ENCODE measurements at regions not wholly inside any gene's neighbourhood (a gene's known extent, or its start where the extent isn't known, plus 50 kb on each side); places are given as distances from the start of the nearest gene placed in this dataset.

DNA sequence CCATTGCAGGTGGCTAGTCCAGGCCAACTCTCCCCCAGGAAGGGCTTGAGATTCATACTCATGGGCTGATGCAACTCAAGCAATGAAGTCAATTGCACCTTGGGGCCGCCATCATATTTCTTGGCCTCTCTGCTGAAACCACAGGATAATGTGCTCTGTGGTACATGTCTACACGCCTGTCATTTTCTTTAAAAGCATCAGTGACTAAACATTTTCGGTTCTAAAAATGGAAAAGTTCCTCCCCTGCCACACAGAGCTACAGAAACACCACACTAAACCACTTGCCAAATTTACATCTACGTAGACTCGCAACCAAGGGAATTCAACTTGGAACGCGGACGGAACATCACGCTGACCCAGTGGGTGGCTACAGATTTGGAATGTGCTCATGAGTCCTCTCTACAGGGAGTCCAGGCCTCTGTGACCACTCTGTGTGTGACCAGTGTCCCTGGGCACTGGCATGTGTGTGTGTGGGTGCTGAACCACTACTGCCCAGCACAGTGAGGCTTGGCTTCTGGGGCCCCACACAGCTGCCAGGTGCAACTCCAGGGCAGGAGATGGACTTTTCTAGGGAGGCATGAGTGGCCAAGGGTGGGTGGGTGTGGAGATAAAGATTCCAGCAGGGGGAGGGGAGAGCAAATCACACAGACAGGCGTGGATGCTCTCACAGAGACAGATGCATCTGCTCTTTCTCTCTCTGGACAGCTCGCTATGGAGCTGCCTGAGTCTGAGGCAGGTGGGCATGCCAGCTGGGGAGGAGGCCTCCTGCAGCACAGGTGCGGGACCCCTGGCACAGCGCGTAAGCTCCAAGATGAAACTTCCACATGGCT lies 261.9 kb downstream of the CTTN start:
- no peak for DNase-seq
- H3K4me3 ChIP-seq (replicated peaks in 1 of 3) = no peak overlapping the region
- H3K4me1 ChIP-seq = no peaks in the 10 kb centered on the region
- H3K27me3 ChIP-seq = no peaks in the 10 kb centered on the region
- intact Hi-C loops (cut with DNase I) = no loop called here
- TF ChIP-seq, protein P1, sequence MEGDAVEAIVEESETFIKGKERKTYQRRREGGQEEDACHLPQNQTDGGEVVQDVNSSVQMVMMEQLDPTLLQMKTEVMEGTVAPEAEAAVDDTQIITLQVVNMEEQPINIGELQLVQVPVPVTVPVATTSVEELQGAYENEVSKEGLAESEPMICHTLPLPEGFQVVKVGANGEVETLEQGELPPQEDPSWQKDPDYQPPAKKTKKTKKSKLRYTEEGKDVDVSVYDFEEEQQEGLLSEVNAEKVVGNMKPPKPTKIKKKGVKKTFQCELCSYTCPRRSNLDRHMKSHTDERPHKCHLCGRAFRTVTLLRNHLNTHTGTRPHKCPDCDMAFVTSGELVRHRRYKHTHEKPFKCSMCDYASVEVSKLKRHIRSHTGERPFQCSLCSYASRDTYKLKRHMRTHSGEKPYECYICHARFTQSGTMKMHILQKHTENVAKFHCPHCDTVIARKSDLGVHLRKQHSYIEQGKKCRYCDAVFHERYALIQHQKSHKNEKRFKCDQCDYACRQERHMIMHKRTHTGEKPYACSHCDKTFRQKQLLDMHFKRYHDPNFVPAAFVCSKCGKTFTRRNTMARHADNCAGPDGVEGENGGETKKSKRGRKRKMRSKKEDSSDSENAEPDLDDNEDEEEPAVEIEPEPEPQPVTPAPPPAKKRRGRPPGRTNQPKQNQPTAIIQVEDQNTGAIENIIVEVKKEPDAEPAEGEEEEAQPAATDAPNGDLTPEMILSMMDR (IDR thresholded peaks at IDR 0.05) = no peak
- no peak for TF ChIP-seq POLR2A (IDR thresholded peaks at IDR 0.05)
- no peaks in the 10 kb centered on the region for H3K9me3 ChIP-seq
- WGBS, 2 donors = 94 to 96% methylated on average over 11 to 14 of the region's 14 CpGs
- no peak overlapping the region for H3K27ac ChIP-seq
- H3K36me3 ChIP-seq = no peaks in the 10 kb centered on the region

DNA sequence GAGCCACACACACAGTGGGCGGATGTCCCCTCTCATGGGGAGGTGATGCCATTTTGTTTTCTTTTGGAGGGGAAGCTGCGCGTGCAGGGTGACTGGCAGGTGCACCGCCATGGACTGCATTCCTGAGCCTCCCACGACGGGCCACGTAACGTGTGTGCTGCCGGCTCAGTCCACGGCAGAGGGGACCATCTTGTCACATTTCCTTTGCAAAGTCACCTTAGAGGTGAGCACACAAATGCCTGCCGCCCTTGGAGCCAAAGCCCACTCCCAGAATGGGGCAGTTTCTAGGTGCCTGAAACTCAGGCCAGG lies 262.5 kb downstream of the CTTN start:
- intact Hi-C loops (cut with DNase I) = no loop called here
- H3K27me3 ChIP-seq = no peaks in the 10 kb centered on the region
- H3K4me1 ChIP-seq = no peaks in the 10 kb centered on the region
- WGBS, 2 donors = 92 to 94% methylated on average over 11 of the region's 11 CpGs
- DNase-seq = no peak
- H3K4me3 ChIP-seq (replicated peaks in 1 of 3) = no peak overlapping the region
- no peaks in the 10 kb centered on the region for H3K9me3 ChIP-seq
- H3K27ac ChIP-seq = no peak overlapping the region
- no peaks in the 10 kb centered on the region for H3K36me3 ChIP-seq
- no peak for TF ChIP-seq POLR2A (IDR thresholded peaks at IDR 0.05)
- TF ChIP-seq, protein P1 (IDR thresholded peaks at IDR 0.05) = no peak

DNA sequence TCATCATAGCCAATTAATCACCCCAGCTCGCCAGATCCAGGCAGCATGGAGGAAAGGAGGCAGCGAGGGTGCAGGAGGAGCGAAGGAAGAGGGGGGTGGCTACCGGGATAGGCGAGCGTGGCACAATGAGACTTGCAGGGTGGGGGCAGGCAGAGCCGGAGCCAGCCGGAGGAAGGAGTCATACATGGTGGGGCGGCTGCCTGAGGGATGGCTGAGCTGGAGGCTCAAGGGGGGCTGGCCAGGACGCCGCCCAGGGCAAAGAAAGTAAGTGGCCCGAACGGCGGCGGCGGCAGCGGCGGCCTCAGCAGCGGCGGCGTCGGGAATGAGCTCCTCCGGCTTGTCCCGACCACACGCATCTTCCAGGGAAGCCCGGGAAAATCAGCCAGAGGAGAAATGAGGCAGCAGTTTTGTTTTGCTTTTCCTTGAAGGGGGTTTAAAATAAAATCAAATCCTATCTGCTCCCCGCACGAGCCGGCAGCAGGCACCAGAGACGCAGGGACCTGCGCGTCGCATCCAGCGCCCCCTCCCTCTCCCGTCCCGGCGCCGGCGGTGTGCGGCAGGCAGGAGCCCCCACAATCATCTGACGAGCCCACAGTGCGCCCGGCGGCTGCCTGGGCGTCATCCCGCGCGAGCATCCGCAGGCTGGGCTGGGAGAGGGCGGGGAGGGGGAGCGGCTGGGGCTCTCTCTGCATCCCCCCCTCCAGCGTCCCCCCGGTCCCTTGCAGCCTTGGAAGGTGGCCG lies 263.6 kb downstream of the CTTN start:
- intact Hi-C loops (cut with DNase I) = no loop called here
- H3K27me3 ChIP-seq = no peaks in the 10 kb centered on the region

DNA sequence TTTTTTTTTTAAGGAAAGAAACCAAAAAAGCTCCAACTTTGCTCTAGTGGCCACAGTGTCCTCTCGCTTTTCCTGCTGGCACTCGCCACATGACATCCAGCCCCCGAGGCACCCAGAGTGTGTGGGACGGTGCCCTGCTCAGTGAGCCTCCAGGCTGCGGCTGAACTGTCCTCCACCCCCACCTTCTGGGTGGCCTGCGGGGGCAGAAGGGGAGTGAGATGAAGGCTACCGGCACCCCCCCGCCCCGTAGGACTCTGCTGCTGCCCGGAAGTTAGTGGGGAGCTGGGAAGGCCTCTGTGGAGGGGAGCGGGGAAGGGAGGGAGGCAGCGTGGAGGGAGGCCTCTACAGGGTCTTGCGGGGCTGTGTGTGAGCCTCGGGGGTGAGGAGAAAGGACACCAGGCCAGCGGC lies 264.4 kb downstream of the CTTN start:
- Histone ChIP-seq H3K9me3 (no peaks in the 10 kb centered on the region), H3K4me3 (replicated peaks in 1 of 3) (no peak overlapping the region), H3K4me1 (no peaks in the 10 kb centered on the region), H3K27me3 (no peaks in the 10 kb centered on the region), H3K27ac (no peak overlapping the region), H3K36me3 (no peaks in the 10 kb centered on the region)
- no peak for TF ChIP-seq POLR2A (IDR thresholded peaks at IDR 0.05)
- TF ChIP-seq, protein P1 (IDR thresholded peaks at IDR 0.05) = no peak
- intact Hi-C loops (cut with DNase I) = no loop called here
- 43 to 59% methylated on average over 15 of the region's 15 CpGs for WGBS, 2 donors
- DNase-seq = no peak

More for the DNA sequence above, 263.6 kb downstream of the CTTN start:
- no peaks in the 10 kb centered on the region for H3K9me3 ChIP-seq
- WGBS, 2 donors = 39 to 52% methylated on average over 30 to 36 of the region's 54 CpGs
- H3K36me3 ChIP-seq = no peaks in the 10 kb centered on the region
- no peaks in the 10 kb centered on the region for H3K4me1 ChIP-seq
- H3K27ac ChIP-seq = no peak overlapping the region
- H3K4me3 ChIP-seq (replicated peaks in 1 of 3) = no peak overlapping the region
- TF ChIP-seq, protein P1 (IDR thresholded peaks at IDR 0.05) = no peak
- no peak for TF ChIP-seq POLR2A (IDR thresholded peaks at IDR 0.05)
- DNase-seq = no peak

DNA sequence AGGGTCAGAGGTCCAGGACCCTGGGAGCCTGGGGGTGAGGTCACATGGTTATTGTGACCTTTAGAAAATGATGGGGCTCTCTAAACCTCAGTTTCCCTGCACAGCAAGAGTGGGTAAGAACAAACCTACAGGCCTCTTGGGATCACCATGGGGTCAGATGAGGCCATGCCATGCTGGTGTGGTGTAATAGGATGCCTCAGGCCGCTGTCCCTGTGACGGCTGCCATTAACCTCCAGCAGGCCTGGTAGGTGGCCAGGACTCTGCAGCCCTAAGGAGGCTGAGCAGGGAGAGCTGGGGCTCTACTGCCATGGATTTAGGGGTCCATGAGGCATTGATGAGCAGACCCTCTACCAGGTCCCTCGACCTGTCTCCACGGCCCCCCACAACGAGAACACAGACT lies 265.5 kb downstream of the CTTN start:
- no peak overlapping the region for H3K4me3 ChIP-seq (replicated peaks in 1 of 3)
- no peak for TF ChIP-seq POLR2A (IDR thresholded peaks at IDR 0.05)
- TF ChIP-seq, protein P1 (IDR thresholded peaks at IDR 0.05) = no peak
- no peaks in the 10 kb centered on the region for H3K9me3 ChIP-seq
- intact Hi-C loops (cut with DNase I) = no loop called here
- no peaks in the 10 kb centered on the region for H3K36me3 ChIP-seq
- no peak overlapping the region for H3K27ac ChIP-seq
- 79 to 95% methylated on average over 5 of the region's 5 CpGs for WGBS, 2 donors
- no peaks in the 10 kb centered on the region for H3K4me1 ChIP-seq
- DNase-seq = no peak
- no peaks in the 10 kb centered on the region for H3K27me3 ChIP-seq

All from thyroid gland (tissue), 4 donors.